ENCODE measurements at regions not wholly inside any gene's neighbourhood (a gene's known extent, or its start where the extent isn't known, plus 50 kb on each side); places are given as distances from the start of the nearest gene placed in this dataset.

DNA sequence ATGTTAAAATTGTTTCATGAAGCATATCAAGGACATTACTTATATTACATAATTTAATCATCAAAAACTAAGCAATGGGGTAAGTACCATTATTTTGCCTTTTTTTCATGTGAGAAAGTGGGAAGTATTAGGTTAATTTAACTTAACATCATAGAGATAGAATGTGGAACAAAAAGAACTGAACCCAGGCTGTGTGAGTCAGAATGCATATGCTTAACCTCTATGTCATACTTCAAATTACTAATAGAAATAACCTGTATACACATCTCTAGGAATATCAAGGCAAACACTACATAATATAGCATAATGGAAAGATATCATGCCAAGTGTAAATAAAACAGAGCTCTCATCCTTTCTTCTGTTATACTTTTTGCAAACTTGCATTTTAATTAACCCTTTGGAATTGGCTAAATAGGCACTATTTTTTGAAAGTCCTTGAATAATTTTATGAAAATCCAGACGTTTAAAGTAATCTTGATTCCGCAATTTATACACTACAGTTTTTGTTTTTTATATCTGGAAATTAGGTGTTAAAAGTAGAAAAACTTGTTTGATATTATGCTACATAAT lies 777.7 kb downstream of the SLC6A15 start:
- ATAC-seq: no peak
- Histone ChIP-seq H3K27ac (no peak overlapping the region), H3K4me3 (no peak overlapping the region), H3K27me3 (no peaks in the 10 kb centered on the region), H3K4me1 (no peaks in the 10 kb centered on the region), H3K36me3 (no peaks in the 10 kb centered on the region), H3K9me3 (no peaks in the 10 kb centered on the region)
- DNase-seq: no peak
- intact Hi-C loops (cut with DNase I): no loop called here
- 28% methylated on average over 2 of the region's 2 CpGs for WGBS (ENCODE audit: insufficient coverage, low coverage, low lambda C conversion rate, missing lambda C conversion rate)
- no peak for TF ChIP-seq POLR2A (IDR thresholded peaks at IDR 0.05)
- TF ChIP-seq, protein P1, sequence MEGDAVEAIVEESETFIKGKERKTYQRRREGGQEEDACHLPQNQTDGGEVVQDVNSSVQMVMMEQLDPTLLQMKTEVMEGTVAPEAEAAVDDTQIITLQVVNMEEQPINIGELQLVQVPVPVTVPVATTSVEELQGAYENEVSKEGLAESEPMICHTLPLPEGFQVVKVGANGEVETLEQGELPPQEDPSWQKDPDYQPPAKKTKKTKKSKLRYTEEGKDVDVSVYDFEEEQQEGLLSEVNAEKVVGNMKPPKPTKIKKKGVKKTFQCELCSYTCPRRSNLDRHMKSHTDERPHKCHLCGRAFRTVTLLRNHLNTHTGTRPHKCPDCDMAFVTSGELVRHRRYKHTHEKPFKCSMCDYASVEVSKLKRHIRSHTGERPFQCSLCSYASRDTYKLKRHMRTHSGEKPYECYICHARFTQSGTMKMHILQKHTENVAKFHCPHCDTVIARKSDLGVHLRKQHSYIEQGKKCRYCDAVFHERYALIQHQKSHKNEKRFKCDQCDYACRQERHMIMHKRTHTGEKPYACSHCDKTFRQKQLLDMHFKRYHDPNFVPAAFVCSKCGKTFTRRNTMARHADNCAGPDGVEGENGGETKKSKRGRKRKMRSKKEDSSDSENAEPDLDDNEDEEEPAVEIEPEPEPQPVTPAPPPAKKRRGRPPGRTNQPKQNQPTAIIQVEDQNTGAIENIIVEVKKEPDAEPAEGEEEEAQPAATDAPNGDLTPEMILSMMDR (IDR thresholded peaks at IDR 0.05): no peak

DNA sequence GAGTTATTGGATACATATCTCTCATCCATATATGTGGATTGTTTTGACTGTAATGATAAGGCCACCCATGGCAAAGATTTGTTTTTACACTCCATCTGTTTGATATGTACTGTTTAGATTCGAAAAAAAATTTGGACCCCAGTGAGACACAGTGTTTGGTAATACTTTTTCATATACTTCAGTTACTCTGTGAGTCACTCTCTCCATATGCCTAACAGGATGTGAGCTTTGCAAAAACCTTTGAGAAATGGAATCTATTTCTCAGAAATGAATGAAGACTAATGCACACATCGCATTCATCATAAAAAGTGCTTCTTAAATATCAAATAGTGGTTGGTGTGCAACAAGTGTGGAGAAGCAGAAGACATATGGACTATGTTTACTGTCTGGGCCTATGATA lies 781.5 kb downstream of the SLC6A15 start:
- Histone ChIP-seq H3K27me3 (no peaks in the 10 kb centered on the region), H3K4me3 (no peak overlapping the region), H3K4me1 (no peaks in the 10 kb centered on the region), H3K36me3 (no peaks in the 10 kb centered on the region), H3K27ac (no peak overlapping the region), H3K9me3 (no peaks in the 10 kb centered on the region)
- WGBS (ENCODE audit: insufficient coverage, low coverage, low lambda C conversion rate, missing lambda C conversion rate): 38% methylated on average over 2 of the region's 2 CpGs
- intact Hi-C loops (cut with DNase I): no loop called here
- no peak for ATAC-seq
- DNase-seq: no peak
- no peak for TF ChIP-seq POLR2A (IDR thresholded peaks at IDR 0.05)
- TF ChIP-seq, protein P1 (IDR thresholded peaks at IDR 0.05): no peak

DNA sequence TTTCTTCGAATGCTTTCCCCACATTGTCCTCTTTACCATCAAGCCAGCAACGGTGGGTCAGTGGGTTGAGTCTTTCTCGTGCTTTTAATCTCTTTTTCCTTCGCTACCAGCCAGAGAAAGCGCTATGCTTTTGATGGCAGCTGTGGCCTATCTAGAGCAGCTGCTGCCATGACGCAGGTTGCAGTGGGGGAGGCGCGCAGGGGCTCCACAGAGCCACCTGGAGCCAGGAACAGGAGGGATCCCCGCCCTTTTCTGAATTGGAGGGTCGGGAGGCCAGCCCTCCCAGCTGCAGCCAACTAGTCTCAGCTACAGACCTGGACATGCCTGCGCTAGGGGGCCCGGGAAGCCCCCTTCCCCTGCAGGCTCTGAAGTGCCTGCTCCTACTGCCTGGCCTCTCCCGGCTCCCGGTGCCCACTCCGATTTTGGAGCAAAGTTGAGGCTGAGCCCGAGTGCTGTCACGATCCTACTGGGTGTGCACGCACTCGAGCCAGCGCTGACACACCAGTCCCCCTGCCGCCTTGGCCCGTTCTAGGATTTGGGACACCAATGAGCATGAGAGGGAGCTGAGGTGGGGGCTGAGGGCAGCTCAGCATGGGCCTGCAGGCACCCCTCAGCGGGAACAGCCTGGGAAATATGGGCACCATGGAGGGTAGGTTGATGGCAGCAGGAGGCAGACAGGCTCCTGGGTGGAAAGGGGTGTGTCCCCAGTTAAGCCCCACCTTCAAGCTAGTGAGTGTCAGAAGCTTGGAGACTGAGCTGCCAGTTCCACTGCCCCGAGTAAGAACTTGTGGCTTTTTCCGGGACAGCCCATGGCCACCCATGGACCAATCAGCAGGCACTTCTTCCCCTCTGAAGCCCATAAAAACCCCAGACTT lies 784.2 kb downstream of the SLC6A15 start:
- no peak for TF ChIP-seq POLR2A (IDR thresholded peaks at IDR 0.05)
- TF ChIP-seq, protein P1 (IDR thresholded peaks at IDR 0.05): no peak
- H3K4me3 ChIP-seq: no peak overlapping the region
- 56% methylated on average over 12 of the region's 25 CpGs for WGBS (ENCODE audit: insufficient coverage, low coverage, low lambda C conversion rate, missing lambda C conversion rate)
- no peaks in the 10 kb centered on the region for H3K27me3 ChIP-seq
- no peaks in the 10 kb centered on the region for H3K4me1 ChIP-seq
- no peak for ATAC-seq
- DNase-seq: no peak
- no peaks in the 10 kb centered on the region for H3K9me3 ChIP-seq
- intact Hi-C loops (cut with DNase I): no loop called here
- no peak overlapping the region for H3K27ac ChIP-seq
- no peaks in the 10 kb centered on the region for H3K36me3 ChIP-seq

DNA sequence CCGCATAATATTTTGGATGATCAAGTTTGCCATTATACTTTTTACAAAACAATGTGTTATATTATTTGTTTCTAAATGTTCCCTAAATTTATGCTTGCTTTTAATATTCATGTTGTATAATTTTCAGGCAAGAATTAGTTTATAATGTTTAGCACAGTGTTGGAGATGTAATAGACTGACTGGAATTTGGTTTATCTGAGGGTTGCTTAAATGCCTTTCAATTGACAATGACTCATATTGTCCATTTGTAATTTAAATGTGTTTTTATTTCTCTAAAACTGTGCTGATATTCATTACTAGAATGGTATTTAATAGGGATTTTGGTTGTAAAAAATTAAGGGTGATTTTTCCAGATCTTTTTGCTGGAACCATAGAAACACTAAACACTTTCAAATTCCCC lies 788.4 kb downstream of the SLC6A15 start:
- Histone ChIP-seq H3K9me3 (no peaks in the 10 kb centered on the region), H3K4me1 (no peaks in the 10 kb centered on the region), H3K36me3 (no peaks in the 10 kb centered on the region), H3K4me3 (no peak overlapping the region), H3K27ac (no peak overlapping the region), H3K27me3 (no peaks in the 10 kb centered on the region)
- TF ChIP-seq, protein P1 (IDR thresholded peaks at IDR 0.05): no peak
- no peak for TF ChIP-seq POLR2A (IDR thresholded peaks at IDR 0.05)
- intact Hi-C loops (cut with DNase I): no loop called here
- 60% methylated on average over 1 of the region's 1 CpG for WGBS (ENCODE audit: insufficient coverage, low coverage, low lambda C conversion rate, missing lambda C conversion rate)
- DNase-seq (no peak), ATAC-seq (no peak)

All from right lobe of liver (tissue), 6 donors.